T-helper 2 cell (primary cell): ENCODE measurements at regions not wholly inside any gene's neighbourhood (a gene's known extent, or its start where the extent isn't known, plus 50 kb on each side); places are given as distances from the start of the nearest gene placed in this dataset.

ENCODE experiments used
- DNase-seq, 5 experiments: peaks; one replicate each; pipeline versions ENCODE4 v3.0.0 to v3.0.0-alpha.2; 2012 to 2022

DNA sequence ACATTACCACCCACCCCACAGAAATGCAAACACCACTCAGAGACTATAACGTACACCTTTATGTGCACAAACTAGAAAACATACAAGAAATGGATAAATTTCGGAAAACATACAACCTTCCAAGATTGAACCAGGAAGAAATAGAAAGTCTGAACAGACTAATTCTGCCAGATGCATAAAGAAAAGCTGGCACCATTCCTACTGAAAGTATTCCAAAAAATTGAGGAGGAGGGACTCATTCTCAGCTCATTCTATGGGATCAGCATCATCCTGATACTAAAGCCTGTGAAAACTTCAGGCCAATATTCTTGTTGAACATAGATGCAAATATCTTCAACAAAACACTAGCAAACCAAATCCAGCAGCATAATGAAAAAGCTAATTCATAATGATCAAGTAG, 115.1 kb upstream of the CD180 start:
- no peak for DNase-seq

DNA sequence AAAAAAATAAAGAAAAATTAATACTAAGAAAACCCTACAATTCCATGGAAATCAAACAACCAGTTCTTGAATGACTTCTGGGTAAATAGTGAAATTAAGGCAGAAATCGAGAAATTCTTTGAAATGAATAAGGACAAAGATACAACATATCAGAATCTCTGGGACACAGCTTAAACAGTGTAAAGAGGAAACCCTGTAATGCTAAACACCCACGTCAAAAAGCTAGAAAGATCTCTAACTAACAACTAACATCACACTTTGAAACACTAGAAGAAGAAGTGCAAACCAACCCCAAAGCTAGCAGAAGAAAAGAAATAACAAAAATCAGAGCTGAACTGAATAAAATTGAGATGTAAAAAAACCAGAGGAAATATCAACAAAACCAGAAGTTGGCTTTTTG, 114.6 kb upstream of the CD180 start:
- no peak for DNase-seq

GRCh38 chr5:67310740-67311139, 114.1 kb upstream of the CD180 start:
- DNase-seq, result no peak

DNA sequence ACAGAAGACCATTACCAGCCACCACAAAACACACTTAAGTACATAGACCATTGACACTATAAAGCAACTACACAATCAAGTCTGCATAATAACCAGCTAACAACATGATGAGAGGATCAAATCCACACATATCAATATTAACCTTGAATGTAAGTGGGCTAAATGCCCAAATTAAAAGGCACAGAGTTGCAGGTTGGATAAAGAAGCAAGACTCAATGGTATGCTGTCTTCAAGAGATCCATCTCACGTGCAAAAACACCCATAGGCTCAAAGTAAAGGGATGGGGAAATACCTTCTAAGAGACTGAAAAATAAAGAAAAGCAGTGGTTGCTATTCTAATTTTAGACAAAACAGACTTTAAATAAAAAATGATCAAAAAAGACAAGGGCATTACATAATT, 113.6 kb upstream of the CD180 start:
- DNase-seq, result no peak

- DNase-seq, result no peak
Observed at GRCh38 chr5:67308988-67309688, 112.5 kb upstream of the CD180 start.

- no peak for DNase-seq
Observed at GRCh38 chr5:67306965-67307607, 110.5 kb upstream of the CD180 start.

DNA sequence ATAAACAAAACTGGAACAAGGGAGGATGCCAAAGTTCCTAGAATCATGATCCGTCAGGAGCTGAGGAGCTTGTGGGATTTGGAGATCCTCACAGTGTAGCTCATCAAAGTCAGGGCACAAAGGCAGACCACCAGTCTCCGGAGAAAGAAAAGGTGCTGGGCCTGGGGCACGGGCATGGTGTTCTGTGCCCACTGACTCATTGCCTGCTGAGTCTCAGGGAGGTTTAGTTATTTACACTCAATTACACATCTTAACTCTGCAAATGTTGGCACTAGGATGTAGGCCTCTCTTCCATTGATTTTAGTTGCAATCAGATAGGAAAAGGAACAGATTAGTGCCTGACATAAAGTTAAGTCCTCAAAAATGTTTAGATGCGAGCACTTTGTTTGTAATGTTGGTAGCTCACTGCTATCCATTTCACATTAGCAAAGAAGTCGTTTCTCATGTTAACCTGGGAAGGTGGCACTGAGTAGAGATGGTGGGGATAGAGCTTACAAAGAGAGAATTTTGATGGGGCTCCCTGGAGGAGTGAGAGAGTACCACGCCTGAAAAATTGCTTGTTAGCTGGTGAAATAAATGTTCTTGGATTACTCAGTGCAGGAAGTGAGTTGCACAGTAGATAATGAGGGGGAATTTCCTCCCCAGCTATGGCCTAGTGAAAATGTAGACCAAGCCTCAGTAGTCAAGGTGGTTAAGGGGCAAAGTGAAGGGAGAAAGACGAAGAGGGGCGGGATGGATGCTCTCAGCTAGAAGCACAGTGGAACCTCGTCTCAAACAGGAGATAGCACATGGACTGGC, 109.5 kb upstream of the CD180 start:
- no peak for DNase-seq

DNA sequence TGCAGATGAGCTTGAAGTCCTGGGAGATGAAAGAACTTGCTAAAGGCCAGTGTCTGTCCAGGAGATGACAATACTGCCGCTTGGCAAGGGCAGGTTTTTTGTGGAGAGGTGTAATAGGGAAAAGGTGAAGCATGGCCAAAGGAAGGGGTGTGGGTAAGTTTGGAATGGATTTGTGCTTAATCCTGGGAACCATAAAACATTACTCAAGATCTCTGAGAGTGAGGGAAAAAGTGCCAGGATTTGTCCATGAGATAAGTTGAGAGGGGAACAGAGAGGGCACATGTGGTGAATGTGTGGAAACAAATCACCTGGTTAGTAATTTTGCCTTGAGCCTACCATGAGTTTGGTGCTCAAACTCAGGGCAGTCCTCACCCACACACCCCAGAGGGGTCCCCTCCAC, 108.8 kb upstream of the CD180 start:
- no peak for DNase-seq

GRCh38 chr5:67303356-67303755, 106.8 kb upstream of the CD180 start:
- DNase-seq, result no peak

DNA sequence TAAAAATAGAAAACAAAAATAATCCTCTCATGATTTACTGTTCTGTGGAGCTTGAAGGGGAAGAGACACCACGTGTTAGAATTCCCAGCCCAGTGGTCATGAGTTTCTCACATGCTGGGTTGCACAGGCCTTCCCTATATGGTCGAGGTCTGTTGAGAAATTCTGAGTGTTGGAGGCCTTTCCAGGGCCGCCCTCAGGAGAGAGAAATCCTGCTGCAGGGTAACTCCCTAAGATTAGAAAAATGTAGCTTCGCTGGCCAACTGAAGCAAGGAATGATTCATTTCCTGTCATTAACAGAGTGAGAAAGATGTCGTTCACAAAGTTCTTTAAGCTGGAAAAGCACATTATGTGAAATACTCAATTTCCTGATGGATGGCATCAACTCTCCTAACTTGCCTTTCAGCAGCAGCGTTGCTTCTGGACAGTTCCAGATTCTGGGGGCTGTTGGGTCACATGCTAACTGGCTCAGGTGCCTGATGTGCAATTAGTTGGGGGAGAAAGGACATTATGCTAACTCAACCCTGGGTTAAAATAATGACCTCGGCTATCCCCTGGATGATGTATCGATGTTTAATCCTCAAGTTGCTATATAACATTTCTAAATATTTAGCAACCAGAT, 104.8 kb upstream of the CD180 start:
- no peak for DNase-seq

GRCh38 chr5:67300326-67300725, 103.7 kb upstream of the CD180 start:
- DNase-seq, result no peak

DNA sequence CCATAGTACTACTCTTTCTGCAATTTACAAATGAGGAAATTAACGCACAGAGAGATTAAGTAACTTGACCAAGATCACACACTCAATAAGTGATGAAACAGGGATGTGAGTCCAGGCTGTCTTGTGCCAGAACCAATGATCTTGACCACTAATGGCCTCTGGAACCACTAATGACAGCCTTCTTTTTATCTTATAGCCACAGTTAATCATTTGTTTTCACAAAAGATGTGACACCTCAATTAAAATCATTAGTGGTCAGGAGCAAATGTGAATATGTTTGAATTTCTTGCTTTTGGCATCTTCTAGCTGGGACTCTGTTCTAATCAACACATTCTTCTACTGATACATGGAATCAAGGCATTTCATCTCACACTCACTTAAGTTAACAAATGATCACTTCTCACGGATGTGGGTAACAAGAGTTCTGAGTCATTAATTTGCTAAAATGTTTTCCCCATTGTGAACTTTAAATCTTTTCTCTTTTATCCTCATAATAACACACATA, 102.7 kb upstream of the CD180 start:
- no peak for DNase-seq

DNA sequence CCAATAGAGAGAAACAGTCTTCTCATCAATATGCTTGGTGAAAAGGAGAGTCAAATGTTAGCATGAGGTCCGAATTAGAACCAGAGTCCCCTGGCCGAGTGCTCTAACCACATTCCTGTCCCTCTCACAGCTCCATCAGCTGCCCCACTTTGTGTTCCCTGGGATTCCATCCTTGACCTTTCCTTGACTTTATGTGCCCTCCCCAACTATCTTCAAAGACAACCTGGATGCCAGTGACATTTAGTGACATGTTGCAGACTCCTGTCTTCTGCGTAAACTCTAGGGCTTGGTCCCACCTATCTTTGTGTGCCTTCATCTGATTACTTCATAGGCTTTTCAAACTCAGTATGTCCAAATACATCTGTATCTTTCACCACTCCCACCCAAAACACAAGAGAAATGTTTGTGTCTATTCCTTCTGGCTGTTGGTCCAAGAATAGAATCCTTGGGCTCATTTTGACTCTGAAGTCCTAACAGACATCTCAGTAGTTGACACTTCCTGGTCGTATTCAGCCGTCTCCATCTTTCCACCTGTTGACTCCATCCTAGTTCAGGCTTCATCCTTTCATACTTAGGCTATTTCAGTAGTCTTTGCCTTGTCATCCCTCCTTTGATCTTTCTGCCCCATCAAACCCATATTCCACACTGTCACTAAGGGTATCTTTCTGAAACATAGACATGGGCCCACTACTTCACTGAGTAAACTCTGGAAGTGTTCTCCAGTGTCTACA, 101.4 kb upstream of the CD180 start:
- no peak for DNase-seq

DNA sequence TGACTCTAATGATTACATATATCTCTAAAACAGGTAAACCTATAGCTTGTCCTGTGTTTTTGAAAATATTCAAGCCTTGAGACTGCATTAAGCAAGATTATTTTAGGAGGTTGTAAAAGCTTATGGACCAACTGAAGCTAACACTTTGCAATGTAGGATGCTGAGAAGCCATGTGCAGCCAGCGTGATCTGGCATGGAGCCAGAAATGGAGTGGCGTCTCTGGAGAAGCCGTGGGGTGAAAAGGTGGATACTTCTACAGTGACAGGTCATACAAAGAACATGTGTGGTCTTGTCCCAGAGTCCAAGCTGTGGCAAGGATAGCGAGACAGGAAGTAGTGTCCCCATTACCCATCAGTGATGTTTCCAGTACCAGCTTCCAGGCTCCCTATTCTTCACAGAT, 100.8 kb upstream of the CD180 start:
- no peak for DNase-seq

DNA sequence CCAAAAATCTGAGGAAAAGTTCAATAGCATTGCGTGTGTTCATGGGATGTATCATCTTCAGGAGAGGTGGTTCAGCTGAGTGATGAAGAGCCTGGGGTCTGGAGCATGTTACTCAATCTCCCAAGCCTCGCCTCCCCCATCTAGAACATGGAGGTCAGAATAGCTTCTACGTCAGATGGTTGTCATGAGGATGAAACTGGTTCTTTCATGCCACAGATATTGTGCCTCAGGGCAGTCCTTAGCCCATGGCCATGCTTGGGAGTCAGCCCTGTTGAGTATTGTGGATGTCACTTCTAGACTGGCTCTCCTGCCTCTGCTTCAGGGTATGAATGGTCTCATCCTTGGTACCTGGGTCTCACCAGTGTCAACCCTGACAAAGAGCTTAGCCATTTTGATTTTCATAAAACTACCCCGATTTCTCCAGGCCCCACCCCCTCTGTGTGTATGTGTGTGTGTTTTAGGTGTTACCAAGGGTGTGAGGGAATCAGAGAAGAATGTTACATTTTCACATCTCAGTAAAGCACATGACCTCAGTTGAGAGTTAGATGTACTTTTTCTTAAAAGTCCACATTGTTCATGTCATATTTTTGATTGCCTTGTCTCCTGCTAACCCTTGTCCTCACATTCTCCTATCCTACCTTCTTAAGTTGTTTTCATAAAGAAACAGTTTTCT, 97.8 kb upstream of the CD180 start:
- no peak for DNase-seq

- no peak for DNase-seq
Observed at GRCh38 chr5:67293226-67293625, 96.6 kb upstream of the CD180 start.

DNA sequence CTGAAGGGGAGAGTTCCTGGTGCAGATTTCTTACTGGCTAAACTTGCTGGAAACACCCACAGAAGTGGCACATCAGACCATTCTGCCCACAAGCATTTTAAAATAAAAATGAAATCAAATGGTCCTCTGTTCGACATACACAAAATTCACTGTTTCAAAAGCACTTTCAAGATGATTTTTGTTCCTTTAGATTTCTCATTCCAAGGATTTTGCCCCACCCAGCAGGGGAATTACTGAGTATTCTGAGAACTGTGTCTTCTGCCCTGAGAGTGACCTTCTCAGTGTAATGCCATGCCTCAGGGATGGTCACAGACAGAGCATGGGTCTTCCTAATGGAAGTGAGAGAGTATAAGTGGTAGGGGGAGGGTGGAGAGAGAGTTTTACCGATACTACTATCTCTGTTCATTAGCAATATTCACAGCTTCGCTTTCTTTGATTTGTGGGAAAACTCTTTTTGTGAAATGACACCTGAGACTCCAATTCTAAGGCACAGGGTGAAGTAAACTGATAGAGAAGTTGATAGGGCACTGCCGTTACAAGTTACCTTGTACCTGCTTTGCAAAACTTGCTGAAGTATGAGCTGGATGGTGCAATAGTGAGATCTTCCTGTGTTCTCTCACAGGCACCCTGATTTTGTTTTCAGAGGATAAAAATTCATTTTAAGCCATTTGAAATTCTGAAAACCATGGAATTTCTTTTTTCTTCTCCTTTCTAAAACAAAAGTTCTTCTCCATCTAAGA, 95.8 kb upstream of the CD180 start:
- DNase-seq, result no peak

DNA sequence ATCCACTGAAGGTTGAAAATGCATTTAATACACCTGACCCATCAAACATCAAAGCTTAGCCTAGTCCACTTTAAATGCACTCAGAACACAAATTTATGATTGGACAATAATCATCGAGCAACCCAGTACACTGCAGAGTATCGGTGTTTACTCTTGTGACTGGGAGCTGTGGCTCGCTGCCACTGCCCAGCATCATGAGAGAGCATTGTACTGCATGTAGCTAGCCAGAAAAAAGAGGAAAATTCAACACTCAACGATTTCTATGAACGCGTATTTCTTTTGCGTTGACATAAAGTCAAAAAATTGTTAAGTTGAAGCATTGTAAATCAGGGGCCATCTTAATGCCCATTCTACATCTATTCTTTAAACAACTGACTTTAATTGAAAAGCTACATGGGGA, 95.1 kb upstream of the CD180 start:
- DNase-seq, result no peak

GRCh38 chr5:67291066-67291465, 94.5 kb upstream of the CD180 start:
- DNase-seq, result no peak

- DNase-seq, result no peak
Observed at GRCh38 chr5:67290655-67291054, 94.1 kb upstream of the CD180 start.
